ENCODE measurements at regions not wholly inside any gene's neighbourhood (a gene's known extent, or its start where the extent isn't known, plus 50 kb on each side); places are given as distances from the start of the nearest gene placed in this dataset.

DNA sequence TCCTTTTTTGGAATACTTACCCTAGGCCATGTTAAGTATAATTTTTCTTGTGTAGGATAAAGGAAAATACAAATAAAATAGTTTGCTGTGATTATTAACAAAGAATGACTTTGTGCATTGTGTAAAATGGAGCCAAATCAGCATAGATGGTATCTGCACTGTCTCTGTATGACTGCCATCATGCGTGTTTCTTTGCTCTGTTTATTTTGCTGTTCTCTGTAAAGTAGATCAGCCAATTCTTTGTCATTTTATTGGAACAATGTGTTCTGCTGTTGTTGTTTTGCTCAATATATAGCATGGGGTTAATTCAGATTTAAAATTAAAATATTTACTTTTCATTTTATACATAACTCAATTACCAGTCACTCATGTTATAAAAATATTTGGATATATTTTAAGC, 181.3 kb upstream of the UBE2E3 start:
- CTCF ChIA-PET, result no interaction called here

DNA sequence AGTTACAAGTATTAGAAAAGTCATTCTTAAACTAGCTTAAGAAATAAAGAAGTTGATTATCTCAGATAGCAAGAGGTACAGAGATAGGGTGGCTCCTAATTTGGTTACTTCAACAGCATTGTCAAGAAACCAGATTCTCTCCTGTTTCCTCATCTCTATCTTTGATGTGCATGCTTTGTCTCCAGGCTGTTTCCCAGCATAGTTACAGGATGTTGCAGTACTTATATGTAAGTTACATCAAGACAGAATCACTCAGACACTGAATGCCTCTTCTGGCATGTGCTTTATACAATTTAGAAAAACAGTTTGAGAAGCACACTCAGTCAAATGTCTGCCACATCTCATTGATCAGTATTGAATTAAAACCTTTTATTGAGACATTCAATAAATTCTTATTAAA, 189.5 kb upstream of the UBE2E3 start:
- ChIA-PET CTCF (interaction anchor here (0.6 kb wide), 2 partner anchors 229 to 272 kb away, joined by 3 read pairs; no protein-coding TSS in a partner anchor), POLR2A (no interaction called here)
- H3K36me3 ChIP-seq (ENCODE audit: control insufficient read depth in 2 of 2, insufficient read depth in 1 of 2, low read length in 2 of 2), result no peaks in the 10 kb centered on the region
- TF ChIP-seq ZNF514 (tag by site-specific recombination; IDR thresholded peaks at IDR 0.05), result no peak
- no peak for TF ChIP-seq ZNF398 (tag by site-specific recombination; IDR thresholded peaks at IDR 0.05)
- no peak for TF ChIP-seq BCL11B (tag by site-specific recombination; IDR thresholded peaks at IDR 0.05; ENCODE audit: low read depth)
- no peak for TF ChIP-seq ZNF366 (tag by site-specific recombination; conservative IDR thresholded peaks at IDR 0.05)
- TF ChIP-seq ZBTB1 (tag by site-specific recombination; IDR thresholded peaks at IDR 0.05), result no peak
- H3K4me1 ChIP-seq (ENCODE audit: control insufficient read depth, insufficient read depth, low read length), result no peaks in the 10 kb centered on the region
- no peak overlapping the region for H3K4me3 ChIP-seq (ENCODE audit: low read depth, low read length)
- no peaks in the 10 kb centered on the region for H3K9me3 ChIP-seq (ENCODE audit: control insufficient read depth, insufficient read depth, low read depth, low read length)
- no peak overlapping the region for H3K27ac ChIP-seq (ENCODE audit: extremely low read depth, low read depth, low read length)

More for the DNA sequence above, 181.3 kb upstream of the UBE2E3 start:
- Histone ChIP-seq H3K4me1 (ENCODE audit: control insufficient read depth, insufficient read depth, low read length) (no peaks in the 10 kb centered on the region), H3K27ac (ENCODE audit: extremely low read depth, low read depth, low read length) (no peak overlapping the region), H3K36me3 (ENCODE audit: control insufficient read depth in 2 of 2, insufficient read depth in 1 of 2, low read length in 2 of 2) (no peaks in the 10 kb centered on the region), H3K9me3 (ENCODE audit: control insufficient read depth, insufficient read depth, low read depth, low read length) (no peaks in the 10 kb centered on the region), H3K4me3 (ENCODE audit: low read depth, low read length) (no peak overlapping the region)
- POLR2A ChIA-PET, result no interaction called here
- TF ChIP-seq ZNF560 (tag by site-specific recombination; IDR thresholded peaks at IDR 0.05; ENCODE audit: borderline replicate concordance) (no peak), ZEB2 (tag by site-specific recombination; IDR thresholded peaks at IDR 0.05) (no peak), EGR2 (tag by site-specific recombination; IDR thresholded peaks at IDR 0.05; ENCODE audit: low read depth) (no peak), ZBTB48 (tag by site-specific recombination; IDR thresholded peaks at IDR 0.05) (no peak), ZSCAN18 (tag by site-specific recombination; IDR thresholded peaks at IDR 0.05) (no peak), ZNF19 (tag by site-specific recombination; IDR thresholded peaks at IDR 0.05; ENCODE audit: low read depth) (no peak)
- TF ChIP-seq, protein P1, sequence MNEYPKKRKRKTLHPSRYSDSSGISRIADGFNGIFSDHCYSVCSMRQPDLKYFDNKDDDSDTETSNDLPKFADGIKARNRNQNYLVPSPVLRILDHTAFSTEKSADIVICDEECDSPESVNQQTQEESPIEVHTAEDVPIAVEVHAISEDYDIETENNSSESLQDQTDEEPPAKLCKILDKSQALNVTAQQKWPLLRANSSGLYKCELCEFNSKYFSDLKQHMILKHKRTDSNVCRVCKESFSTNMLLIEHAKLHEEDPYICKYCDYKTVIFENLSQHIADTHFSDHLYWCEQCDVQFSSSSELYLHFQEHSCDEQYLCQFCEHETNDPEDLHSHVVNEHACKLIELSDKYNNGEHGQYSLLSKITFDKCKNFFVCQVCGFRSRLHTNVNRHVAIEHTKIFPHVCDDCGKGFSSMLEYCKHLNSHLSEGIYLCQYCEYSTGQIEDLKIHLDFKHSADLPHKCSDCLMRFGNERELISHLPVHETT (tag by site-specific recombination; IDR thresholded peaks at IDR 0.05), result no peak
- TF ChIP-seq, protein P2, sequence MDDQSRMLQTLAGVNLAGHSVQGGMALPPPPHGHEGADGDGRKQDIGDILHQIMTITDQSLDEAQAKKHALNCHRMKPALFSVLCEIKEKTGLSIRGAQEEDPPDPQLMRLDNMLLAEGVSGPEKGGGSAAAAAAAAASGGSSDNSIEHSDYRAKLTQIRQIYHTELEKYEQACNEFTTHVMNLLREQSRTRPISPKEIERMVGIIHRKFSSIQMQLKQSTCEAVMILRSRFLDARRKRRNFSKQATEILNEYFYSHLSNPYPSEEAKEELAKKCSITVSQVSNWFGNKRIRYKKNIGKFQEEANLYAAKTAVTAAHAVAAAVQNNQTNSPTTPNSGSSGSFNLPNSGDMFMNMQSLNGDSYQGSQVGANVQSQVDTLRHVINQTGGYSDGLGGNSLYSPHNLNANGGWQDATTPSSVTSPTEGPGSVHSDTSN (CRISPR knock-in tag; IDR thresholded peaks at IDR 0.05), result no peak

- CTCF ChIA-PET, result no interaction called here
- POLR2A ChIA-PET, result interaction anchor here (0.6 kb wide), 1 partner anchor 139 kb away, joined by 4 read pairs; no protein-coding TSS in a partner anchor
- H3K9me3 ChIP-seq (ENCODE audit: control insufficient read depth, insufficient read depth, low read depth, low read length), result no peaks in the 10 kb centered on the region
Measured at GRCh38 chr2:180787330-180787729, 193.1 kb upstream of the UBE2E3 start.

More at GRCh38 chr2:180787330-180787729, 193.1 kb upstream of the UBE2E3 start:
- TF ChIP-seq PRDM1 (tag by site-specific recombination; IDR thresholded peaks at IDR 0.05) (no peak), MEIS1 (CRISPR knock-in tag; IDR thresholded peaks at IDR 0.05; ENCODE audit: borderline replicate concordance) (no peak), PATZ1 (tag by site-specific recombination; IDR thresholded peaks at IDR 0.05) (no peak), ZNF302 (tag by site-specific recombination; IDR thresholded peaks at IDR 0.05; ENCODE audit: low read depth) (no peak), GLIS2 (tag by site-specific recombination; IDR thresholded peaks at IDR 0.05) (no peak), ZNF473 (tag by site-specific recombination; IDR thresholded peaks at IDR 0.05) (no peak), BCL11A (tag by site-specific recombination; IDR thresholded peaks at IDR 0.05; ENCODE audit: low read depth) (no peak), ZNF391 (tag by site-specific recombination; IDR thresholded peaks at IDR 0.05; ENCODE audit: borderline replicate concordance, low read depth) (no peak), ZBTB20 (tag by site-specific recombination; IDR thresholded peaks at IDR 0.05) (no peak), ZNF354C (tag by site-specific recombination; IDR thresholded peaks at IDR 0.05; ENCODE audit: borderline replicate concordance, low read depth) (no peak)
- Histone ChIP-seq H3K36me3 (ENCODE audit: control insufficient read depth in 2 of 2, insufficient read depth in 1 of 2, low read length in 2 of 2) (no peaks in the 10 kb centered on the region), H3K4me1 (ENCODE audit: control insufficient read depth, insufficient read depth, low read length) (no peaks in the 10 kb centered on the region), H3K27ac (ENCODE audit: extremely low read depth, low read depth, low read length) (no peak overlapping the region), H3K4me3 (ENCODE audit: low read depth, low read length) (no peak overlapping the region)
